HepG2 (cell line): ENCODE measurements at regions not wholly inside any gene's neighbourhood (a gene's known extent, or its start where the extent isn't known, plus 50 kb on each side); places are given as distances from the start of the nearest gene placed in this dataset.

ENCODE experiments used
- ATAC-seq: fragments of 200-7000 bp; cut with Tn5 transposase; 3 replicates; pipeline ENCODE4 v1.9.1; 2020; ENCODE audit warnings: mild to moderate bottlenecking, moderate library complexity
- BruUV-seq: library from RNA; stranded (reverse); fragments of 400-500 nt; replicated peaks from 2 replicates; lab custom pipeline; 2021; lab: Mats Ljungman, UMichigan
- CTCF ChIA-PET: fragments of 300-600 bp; formaldehyde crosslinking; extraction: SDS; loops from one replicate; lab custom pipeline; 2021; ENCODE audit warnings: low total read pairs, inconsistent platforms, low intra/inter-chr PET ratio; lab: Yijun Ruan, JAX
- POLR2A ChIA-PET: fragments of 350-600 bp; sonication (Branson Sonifier 250); formaldehyde crosslinking; loops from one replicate; lab custom pipeline; 2020; ENCODE audit warnings: antibody characterized with exemption, inconsistent platforms; lab: Yijun Ruan, JAX
- DNase-seq: peaks from one replicate; pipeline ENCODE4 v3.0.0-alpha.2; 2015; ENCODE audit warnings: low spot score
- FAIRE-seq: peaks from 3 replicates; lab custom pipeline; 2011; peaks lifted over from hg19 to GRCh38; lab: Jason Lieb, UNC
- H2AFZ ChIP-seq: one replicate; pipeline ENCODE4 v1.6.1; 2011; ENCODE audit warnings: low read length, inconsistent platforms
- H3K27ac ChIP-seq: fragments of 300-600 bp; 3 replicates; pipeline ENCODE4 v1.8.0; 2011; ENCODE audit warnings: mixed run types, mild to moderate bottlenecking, mixed read lengths, low read length, inconsistent platforms; ENCODE audit not compliant: insufficient read depth; ENCODE audit errors: extremely low read length
- H3K27me3 ChIP-seq, 2 experiments: fragments of 200-600 bp in 1 of 2; 2 replicates in 1 of 2; 3 replicates in 1 of 2; pipeline versions ENCODE4 v1.6.0 to v1.8.0; 2011; ENCODE audit warnings: low read length in 2 of 2, mild to moderate bottlenecking in 2 of 2, moderate library complexity in 2 of 2, inconsistent platforms in 1 of 2; ENCODE audit not compliant: insufficient read depth in 2 of 2, control insufficient read depth in 1 of 2
- H3K36me3 ChIP-seq, 2 experiments: fragments of 200-600 bp in 1 of 2; replicated peaks in 1 of 2; 2 replicates in 1 of 2; 3 replicates in 1 of 2; pipeline versions ENCODE4 v1.5.1 to v1.8.0; 2011; ENCODE audit warnings: low read length in 2 of 2, inconsistent platforms in 1 of 2; ENCODE audit not compliant: insufficient read depth in 2 of 2, control insufficient read depth in 1 of 2
- H3K4me1 ChIP-seq: 2 replicates; pipeline ENCODE4 v1.5.1; 2012; ENCODE audit warnings: low read length, inconsistent platforms; ENCODE audit not compliant: insufficient read depth
- H3K4me2 ChIP-seq: 2 replicates; pipeline ENCODE4 v1.6.0; 2011; ENCODE audit warnings: low read depth, low read length, inconsistent platforms
- H3K4me3 ChIP-seq, 3 experiments: fragments of 200-600 bp in 1 of 3; sonication (generic), shearing (Covaris generic) in 1 of 3; replicated peaks in 1 of 3; 2 replicates each; pipeline ENCODE4 v1.5.1; 2011 to 2016; ENCODE audit warnings: low read length in 3 of 3, inconsistent platforms in 2 of 3, low read depth in 2 of 3, mild to moderate bottlenecking in 2 of 3, control low read depth in 1 of 3, mixed read lengths in 1 of 3; ENCODE audit not compliant: insufficient read depth in 1 of 3
- H3K79me2 ChIP-seq: one replicate; pipeline ENCODE4 v1.6.1; 2011; ENCODE audit warnings: low read length, inconsistent platforms; ENCODE audit not compliant: insufficient read depth
- H3K9ac ChIP-seq: 2 replicates; pipeline ENCODE4 v1.6.0; 2011; ENCODE audit warnings: mild to moderate bottlenecking, low read depth, low read length, inconsistent platforms; ENCODE audit not compliant: insufficient read depth
- H3K9me3 ChIP-seq: 2 replicates; pipeline ENCODE4 v1.5.1; 2012; ENCODE audit warnings: mild to moderate bottlenecking, low read length
- H4K20me1 ChIP-seq: 2 replicates; pipeline ENCODE4 v1.6.0; 2011; ENCODE audit warnings: inconsistent platforms, mild to moderate bottlenecking, low read length, moderate library complexity; ENCODE audit not compliant: insufficient read depth
- ARNTL ChIP-seq: sonication (generic); formaldehyde crosslinking; IDR thresholded peaks from 2 replicates; pipeline ENCODE4 v1.4.0; 2020; ENCODE audit warnings: mild to moderate bottlenecking, missing genetic modification reagents
- HNRNPL ChIP-seq: fragments of 200-400 bp; formaldehyde crosslinking; IDR thresholded peaks from 2 replicates; pipeline ENCODE4 v1.6.1; 2017; ENCODE audit warnings: mild to moderate bottlenecking, low read depth, low read length
- KAT2B ChIP-seq: fragments of 150-350 bp; IDR thresholded peaks from 2 replicates; pipeline ENCODE4 v1.6.1; 2014; ENCODE audit warnings: low read depth, low read length, borderline replicate concordance
- KMT2A ChIP-seq: sonication (generic); formaldehyde crosslinking; IDR thresholded peaks from 2 replicates; pipeline ENCODE4 v1.4.0; 2020; ENCODE audit warnings: missing genetic modification reagents
- NFKB2 ChIP-seq: sonication (generic); formaldehyde crosslinking; IDR thresholded peaks from 2 replicates; pipeline ENCODE4 v1.4.0; 2020; ENCODE audit warnings: missing genetic modification reagents, borderline replicate concordance
- ZNF260 ChIP-seq: sonication (generic); formaldehyde crosslinking; IDR thresholded peaks from 2 replicates; pipeline ENCODE4 v1.4.0; 2020; ENCODE audit warnings: missing genetic modification reagents, low read depth, mild to moderate bottlenecking, borderline replicate concordance
- ZNF598 ChIP-seq: sonication (generic); formaldehyde crosslinking; IDR thresholded peaks from 2 replicates; pipeline ENCODE4 v1.5.1; 2020; ENCODE audit warnings: mild to moderate bottlenecking, missing genetic modification reagents, borderline replicate concordance
- ZNF746 ChIP-seq: sonication (generic); formaldehyde crosslinking; IDR thresholded peaks from 2 replicates; pipeline ENCODE4 v1.8.0; 2022; ENCODE audit warnings: mild to moderate bottlenecking, missing genetic modification reagents
- ZNF782 ChIP-seq: sonication (generic); formaldehyde crosslinking; IDR thresholded peaks from 2 replicates; pipeline ENCODE4 v1.4.0; 2020; ENCODE audit warnings: missing genetic modification reagents, mild to moderate bottlenecking, borderline replicate concordance
- ZNF841 ChIP-seq: sonication (generic); formaldehyde crosslinking; IDR thresholded peaks from 2 replicates; pipeline ENCODE4 v1.8.1; 2023; ENCODE audit warnings: missing genetic modification reagents, borderline replicate concordance
- ZNF878 ChIP-seq: sonication (generic); formaldehyde crosslinking; IDR thresholded peaks from 2 replicates; pipeline ENCODE4 v1.8.1; 2023; ENCODE audit warnings: mild to moderate bottlenecking, missing genetic modification reagents, moderate library complexity
- WGBS: methylation state at CpG from one replicate; pipeline ENCODE4 v1.1.6; 2017; ENCODE audit warnings: low lambda C conversion rate; 5-methylcytosine and 5-hydroxymethylcytosine counted together
- in situ Hi-C: cut with HindIII; loops from 2 replicates; pipeline ENCODE4 v1.10.0; 2017; ENCODE audit warnings: low pct_unique_long_range_greater_than_20kb; ENCODE audit not compliant: extremely low pct_ligation_motif_present
- intact Hi-C: fragments of 100-400 bp; cut with micrococcal nuclease; formaldehyde crosslinking; loops from one replicate; pipeline ENCODE4 v1.10.0; 2022; ENCODE audit not compliant: unreplicated experiment
- TF ChIP-seq, protein P1 (sequence below): sonication (generic); formaldehyde crosslinking; IDR thresholded peaks from 2 replicates; pipeline ENCODE4 v1.5.0; 2020; ENCODE audit warnings: missing genetic modification reagents, mild to moderate bottlenecking, borderline replicate concordance
- TF ChIP-seq, protein P2 (sequence below): sonication (generic); formaldehyde crosslinking; IDR thresholded peaks from 2 replicates; pipeline ENCODE4 v1.5.0; 2020; ENCODE audit warnings: missing genetic modification reagents, mild to moderate bottlenecking, borderline replicate concordance
- TF ChIP-seq, protein P3 (sequence below): sonication (generic); formaldehyde crosslinking; IDR thresholded peaks from 2 replicates; pipeline ENCODE4 v1.5.0; 2020; ENCODE audit warnings: mild to moderate bottlenecking, missing genetic modification reagents, borderline replicate concordance
- TF ChIP-seq, protein P4 (sequence below): sonication (generic); formaldehyde crosslinking; IDR thresholded peaks from 2 replicates; pipeline ENCODE4 v1.4.0; 2020; ENCODE audit warnings: low read depth, missing genetic modification reagents

DNA sequence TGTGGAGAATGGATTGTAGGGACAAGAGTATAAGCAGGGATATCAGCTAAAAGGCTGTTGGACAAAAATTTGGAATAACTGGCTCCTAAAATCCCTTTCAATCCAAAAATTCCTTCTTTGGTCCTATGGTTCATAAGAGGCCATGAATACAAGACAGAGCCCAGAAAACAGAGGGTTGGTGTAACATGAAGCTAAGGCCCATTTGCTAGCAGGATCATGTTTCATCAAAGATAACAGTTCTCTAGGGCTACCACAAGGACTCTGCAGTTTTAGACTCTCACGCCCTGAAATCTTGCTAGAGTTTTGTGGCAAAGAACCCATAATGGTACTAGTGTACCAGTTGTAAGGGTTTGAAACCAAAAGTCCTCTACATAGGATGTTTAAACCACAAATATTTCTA, 327.8 kb upstream of the TBX18 start (continued):
- TF ChIP-seq, protein P1, sequence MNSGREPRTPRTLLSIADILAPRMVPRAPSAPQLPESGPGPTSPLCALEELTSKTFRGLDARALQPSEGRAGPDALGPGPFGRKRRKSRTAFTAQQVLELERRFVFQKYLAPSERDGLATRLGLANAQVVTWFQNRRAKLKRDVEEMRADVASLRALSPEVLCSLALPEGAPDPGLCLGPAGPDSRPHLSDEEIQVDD (CRISPR knock-in tag) = no peak
- TF ChIP-seq HNRNPL (no peak), ZNF598 (CRISPR knock-in tag) (no peak), ZNF260 (CRISPR knock-in tag) (no peak)

DNA sequence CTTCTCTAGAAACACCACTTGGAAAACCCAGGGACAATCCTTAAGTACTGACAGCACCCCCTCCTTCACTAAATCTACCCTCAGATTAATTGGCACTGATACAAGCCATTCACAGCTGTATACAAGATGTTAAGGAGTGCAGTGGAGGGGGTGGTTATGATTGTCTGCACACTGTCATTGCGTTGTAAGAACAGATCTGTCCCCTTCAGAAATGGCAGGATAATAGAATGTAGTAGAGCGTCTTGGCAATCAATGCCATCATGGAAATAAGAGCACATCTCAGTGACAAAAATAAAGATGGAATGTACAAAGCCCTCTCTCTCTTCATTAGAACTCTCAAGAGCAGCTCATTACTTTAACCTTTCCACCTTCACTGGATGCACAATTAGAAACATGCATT, 324.9 kb upstream of the TBX18 start:
- Histone ChIP-seq H3K27me3 (no peaks in the 10 kb centered on the region), H3K4me3 (no peak overlapping the region), H3K4me1 (no peaks in the 10 kb centered on the region), H2AFZ (no peak overlapping the region), H3K9ac (no peak overlapping the region), H3K4me2 (no peak overlapping the region), H3K9me3 (no peaks in the 10 kb centered on the region), H3K36me3 (no peaks in the 10 kb centered on the region), H3K27ac (no peak overlapping the region), H3K79me2 (no peaks in the 10 kb centered on the region), H4K20me1 (no peaks in the 10 kb centered on the region)
- ChIA-PET CTCF (no interaction called here), POLR2A (no interaction called here)
- DNase-seq (no peak), FAIRE-seq (no peak), ATAC-seq (no peak)
- intact Hi-C loops = no loop called here
- in situ Hi-C loops = no loop called here
- WGBS = 4% methylated on average over 2 of the region's 2 CpGs
- BruUV-seq = no TSS peak
- TF ChIP-seq ZNF746 (no peak), NFKB2 (CRISPR knock-in tag) (no peak), ZNF878 (no peak), ZNF782 (no peak), ARNTL (CRISPR knock-in tag) (no peak), KMT2A (CRISPR knock-in tag) (no peak), ZNF841 (CRISPR knock-in tag) (no peak), KAT2B (no peak)
- TF ChIP-seq, protein P2, sequence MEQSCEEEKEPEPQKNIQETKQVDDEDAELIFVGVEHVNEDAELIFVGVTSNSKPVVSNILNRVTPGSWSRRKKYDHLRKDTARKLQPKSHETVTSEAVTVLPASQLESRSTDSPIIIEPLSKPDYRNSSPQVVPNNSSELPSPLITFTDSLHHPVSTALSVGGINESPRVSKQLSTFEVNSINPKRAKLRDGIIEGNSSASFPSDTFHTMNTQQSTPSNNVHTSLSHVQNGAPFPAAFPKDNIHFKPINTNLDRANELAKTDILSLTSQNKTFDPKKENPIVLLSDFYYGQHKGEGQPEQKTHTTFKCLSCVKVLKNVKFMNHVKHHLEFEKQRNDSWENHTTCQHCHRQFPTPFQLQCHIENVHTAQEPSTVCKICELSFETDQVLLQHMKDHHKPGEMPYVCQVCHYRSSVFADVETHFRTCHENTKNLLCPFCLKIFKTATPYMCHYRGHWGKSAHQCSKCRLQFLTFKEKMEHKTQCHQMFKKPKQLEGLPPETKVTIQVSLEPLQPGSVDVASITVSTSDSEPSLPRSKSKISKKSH (CRISPR knock-in tag) = no peak
- TF ChIP-seq, protein P3, sequence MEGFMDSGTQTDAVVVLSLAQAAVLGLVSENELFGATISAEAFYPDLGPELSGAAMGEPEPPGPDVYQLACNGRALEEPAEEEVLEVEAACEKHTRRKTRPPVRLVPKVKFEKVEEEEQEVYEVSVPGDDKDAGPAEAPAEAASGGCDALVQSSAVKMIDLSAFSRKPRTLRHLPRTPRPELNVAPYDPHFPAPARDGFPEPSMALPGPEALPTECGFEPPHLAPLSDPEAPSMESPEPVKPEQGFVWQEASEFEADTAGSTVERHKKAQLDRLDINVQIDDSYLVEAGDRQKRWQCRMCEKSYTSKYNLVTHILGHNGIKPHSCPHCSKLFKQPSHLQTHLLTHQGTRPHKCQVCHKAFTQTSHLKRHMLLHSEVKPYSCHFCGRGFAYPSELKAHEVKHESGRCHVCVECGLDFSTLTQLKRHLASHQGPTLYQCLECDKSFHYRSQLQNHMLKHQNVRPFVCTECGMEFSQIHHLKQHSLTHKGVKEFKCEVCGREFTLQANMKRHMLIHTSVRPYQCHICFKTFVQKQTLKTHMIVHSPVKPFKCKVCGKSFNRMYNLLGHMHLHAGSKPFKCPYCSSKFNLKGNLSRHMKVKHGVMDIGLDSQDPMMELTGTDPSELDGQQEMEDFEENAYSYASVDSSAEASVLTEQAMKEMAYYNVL (CRISPR knock-in tag) = no peak
- TF ChIP-seq, protein P4, sequence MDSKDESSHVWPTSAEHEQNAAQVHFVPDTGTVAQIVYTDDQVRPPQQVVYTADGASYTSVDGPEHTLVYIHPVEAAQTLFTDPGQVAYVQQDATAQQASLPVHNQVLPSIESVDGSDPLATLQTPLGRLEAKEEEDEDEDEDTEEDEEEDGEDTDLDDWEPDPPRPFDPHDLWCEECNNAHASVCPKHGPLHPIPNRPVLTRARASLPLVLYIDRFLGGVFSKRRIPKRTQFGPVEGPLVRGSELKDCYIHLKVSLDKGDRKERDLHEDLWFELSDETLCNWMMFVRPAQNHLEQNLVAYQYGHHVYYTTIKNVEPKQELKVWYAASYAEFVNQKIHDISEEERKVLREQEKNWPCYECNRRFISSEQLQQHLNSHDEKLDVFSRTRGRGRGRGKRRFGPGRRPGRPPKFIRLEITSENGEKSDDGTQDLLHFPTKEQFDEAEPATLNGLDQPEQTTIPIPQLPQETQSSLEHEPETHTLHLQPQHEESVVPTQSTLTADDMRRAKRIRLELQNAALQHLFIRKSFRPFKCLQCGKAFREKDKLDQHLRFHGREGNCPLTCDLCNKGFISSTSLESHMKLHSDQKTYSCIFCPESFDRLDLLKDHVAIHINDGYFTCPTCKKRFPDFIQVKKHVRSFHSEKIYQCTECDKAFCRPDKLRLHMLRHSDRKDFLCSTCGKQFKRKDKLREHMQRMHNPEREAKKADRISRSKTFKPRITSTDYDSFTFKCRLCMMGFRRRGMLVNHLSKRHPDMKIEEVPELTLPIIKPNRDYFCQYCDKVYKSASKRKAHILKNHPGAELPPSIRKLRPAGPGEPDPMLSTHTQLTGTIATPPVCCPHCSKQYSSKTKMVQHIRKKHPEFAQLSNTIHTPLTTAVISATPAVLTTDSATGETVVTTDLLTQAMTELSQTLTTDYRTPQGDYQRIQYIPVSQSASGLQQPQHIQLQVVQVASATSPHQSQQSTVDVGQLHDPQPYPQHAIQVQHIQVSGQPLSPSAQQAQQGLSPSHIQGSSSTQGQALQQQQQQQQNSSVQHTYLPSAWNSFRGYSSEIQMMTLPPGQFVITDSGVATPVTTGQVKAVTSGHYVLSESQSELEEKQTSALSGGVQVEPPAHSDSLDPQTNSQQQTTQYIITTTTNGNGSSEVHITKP = no peak
